A204.1 (cell line): ENCODE measurements at regions not wholly inside any gene's neighbourhood (a gene's known extent, or its start where the extent isn't known, plus 50 kb on each side); places are given as distances from the start of the nearest gene placed in this dataset.

Experiments
- FAIRE-seq: peaks from 2 replicates; lab custom pipeline; 2012; peaks lifted over from hg19 to GRCh38; lab: Jason Lieb, UNC

DNA sequence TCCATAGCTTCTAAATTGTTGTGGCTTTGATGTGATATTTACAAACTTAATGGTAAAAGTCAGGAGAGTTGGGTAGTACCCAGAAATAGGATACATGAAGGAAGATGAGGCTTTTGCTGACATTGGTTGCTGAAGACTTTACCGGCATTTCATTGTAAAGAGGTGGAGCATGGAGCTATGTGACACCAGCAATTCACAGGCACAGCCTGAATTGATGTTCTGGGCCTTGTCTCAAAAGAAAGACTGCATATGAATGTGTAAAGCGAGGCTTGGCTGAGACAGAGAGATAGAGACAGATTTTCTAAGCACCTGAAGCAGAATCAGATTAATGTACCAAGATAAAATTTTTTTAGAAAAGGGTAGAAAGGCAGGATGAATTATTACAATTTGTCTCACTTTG lies 864.9 kb upstream of the ID2 start:
- FAIRE-seq: no peak

DNA sequence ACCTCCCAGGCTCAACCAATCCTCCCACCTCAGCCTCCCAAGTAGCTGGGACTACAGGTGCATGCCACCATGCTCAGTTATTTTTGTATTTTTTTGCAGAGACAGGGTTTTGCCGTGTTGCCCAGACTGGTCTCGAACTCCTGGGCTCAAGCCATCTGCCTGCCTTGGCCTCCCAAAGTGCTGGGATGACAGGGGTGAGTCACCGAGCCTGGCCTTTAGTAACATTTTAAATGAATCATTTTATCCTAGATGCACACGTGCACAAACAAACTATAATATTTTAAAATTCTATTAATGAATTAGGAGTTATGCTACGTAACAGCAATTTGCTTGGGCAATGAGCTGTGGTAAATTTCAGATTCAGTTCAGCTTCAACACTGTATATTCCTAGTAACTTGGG lies 862.5 kb upstream of the ID2 start:
- FAIRE-seq: no peak

- FAIRE-seq: no peak
These were observed 862.0 kb upstream of the ID2 start for GRCh38 chr2:7819850-7820249.

DNA sequence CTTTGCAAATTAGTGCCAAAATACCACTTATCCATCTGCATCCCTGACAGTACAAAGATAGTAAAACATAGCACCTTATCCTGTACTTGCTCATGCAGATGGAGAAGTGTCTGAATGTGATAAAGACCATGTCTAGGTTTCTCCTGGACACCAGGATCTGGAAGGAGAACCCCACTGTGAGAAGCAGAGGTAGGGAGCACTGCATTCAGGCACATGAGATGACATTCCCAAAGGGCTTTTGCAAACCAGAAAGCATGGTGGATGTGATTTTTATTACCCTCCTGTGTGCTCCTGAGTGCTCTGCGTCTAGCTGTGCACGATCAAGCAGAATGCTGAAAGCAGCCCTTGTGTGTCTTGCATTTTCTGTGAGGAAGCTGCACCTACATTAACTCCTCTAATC lies 857.6 kb upstream of the ID2 start:
- no peak for FAIRE-seq

DNA sequence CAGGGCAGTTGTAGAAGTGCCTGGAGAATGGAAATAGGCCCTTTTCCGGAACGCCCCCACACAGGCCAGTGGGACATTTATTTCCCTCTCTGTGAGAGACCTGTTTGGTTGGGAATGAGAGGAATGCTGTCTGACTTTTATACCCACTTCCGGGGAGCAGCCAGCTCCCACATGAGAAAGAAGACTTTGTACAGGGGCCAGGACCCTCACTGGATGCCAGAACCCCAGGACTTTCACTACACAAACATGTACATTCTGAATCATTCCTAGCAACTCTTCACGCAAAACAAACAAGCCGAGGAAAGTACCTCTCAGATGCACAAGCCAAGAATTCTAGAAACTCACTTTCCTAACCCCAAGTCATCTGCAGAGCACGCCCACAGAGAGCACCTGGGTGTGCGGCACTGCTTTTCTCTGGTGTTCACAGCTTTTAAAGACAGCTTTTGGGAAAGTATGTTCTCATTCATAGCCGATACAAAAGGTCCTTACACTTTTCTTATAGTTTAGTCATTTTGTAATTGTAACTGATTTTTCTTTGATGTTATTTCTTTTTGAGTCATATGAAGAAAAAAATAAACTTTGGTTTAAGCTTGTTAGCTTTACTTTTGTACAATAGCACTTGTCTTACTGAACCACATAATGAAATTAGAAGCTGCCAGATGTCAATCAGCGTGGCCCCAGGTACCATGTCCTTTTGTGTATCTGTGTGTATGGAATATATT lies 856.1 kb upstream of the ID2 start:
- no peak for FAIRE-seq

DNA sequence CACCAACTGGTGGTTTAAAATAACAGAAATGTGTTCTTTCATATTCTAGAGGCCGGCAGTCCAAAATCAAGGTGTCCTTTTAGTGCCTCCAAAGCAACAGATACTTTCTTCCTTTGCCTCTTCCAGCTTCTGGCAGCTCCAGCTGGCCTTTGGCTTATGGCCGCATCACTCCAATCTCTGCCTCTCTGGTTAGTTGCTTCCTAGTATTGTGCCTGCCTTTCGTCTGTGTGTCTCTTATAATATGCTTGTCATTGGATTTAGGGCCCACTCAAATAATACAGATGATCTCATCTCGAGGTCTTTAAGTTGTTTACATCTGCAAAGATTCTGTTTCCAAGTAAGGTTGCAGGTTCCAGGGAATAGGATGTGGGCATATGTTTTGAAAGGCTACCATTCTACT lies 855.2 kb upstream of the ID2 start:
- no peak for FAIRE-seq

DNA sequence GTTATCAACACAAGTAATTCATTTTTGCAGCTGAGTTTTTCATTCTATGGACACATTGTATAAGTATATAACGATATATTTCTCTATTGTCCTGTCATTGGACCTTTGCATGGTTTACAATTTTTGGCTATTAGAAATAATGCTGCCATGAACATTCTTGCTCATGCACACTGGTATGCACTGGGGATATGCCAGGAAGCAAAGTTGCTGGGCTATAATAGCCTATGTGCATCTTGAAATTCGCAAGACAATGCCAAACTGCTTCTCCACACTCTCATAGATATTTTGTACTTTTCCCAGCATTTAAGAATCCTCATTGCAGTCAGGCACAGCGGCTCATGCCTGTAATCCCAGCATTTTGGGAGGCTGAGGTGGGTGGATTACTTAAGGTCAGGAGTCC lies 852.6 kb upstream of the ID2 start:
- FAIRE-seq: no peak

GRCh38 chr2:7830616-7831015 lies 851.2 kb upstream of the ID2 start:
- FAIRE-seq: no peak

DNA sequence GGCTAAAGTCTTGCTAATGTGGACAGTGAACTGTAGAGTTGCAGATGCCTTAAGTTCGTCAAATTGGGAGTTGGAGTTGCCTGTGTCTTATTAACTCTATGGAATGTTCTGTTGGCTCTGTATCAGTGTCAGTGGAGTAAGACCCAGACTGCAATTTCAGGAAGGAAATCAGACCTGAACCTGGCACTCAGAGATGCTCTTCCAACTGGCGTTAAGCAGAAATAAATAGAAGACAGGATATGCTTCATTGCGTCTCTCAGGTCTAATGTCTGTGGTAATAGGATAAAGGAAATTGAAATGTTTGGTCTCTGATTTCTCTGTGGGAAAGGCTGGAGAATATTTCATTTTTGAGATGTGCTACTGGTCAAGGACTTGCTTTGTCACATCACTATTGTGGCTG lies 846.7 kb upstream of the ID2 start:
- no peak for FAIRE-seq

- no peak for FAIRE-seq
These were observed 845.9 kb upstream of the ID2 start for GRCh38 chr2:7835693-7836680.

- no peak for FAIRE-seq
These were observed 844.6 kb upstream of the ID2 start for GRCh38 chr2:7837237-7837760.

DNA sequence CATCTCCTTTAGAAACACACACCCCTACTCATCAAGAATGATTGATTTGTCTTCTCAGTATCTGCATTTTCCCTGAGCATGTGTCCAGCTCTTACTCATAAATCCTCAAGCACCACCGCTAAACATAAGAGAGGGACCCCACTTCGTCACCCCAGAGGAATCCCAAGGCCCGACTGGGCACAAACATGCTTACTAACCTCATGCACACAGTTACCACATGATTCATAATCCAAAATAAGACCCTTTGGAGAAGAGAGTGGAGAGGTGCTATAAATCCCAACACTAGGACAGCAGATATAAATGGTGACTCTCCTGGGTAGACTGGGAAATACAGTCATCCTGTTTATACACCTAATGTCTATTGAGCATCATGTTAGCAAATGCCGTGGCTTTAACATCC lies 843.2 kb upstream of the ID2 start:
- no peak for FAIRE-seq

DNA sequence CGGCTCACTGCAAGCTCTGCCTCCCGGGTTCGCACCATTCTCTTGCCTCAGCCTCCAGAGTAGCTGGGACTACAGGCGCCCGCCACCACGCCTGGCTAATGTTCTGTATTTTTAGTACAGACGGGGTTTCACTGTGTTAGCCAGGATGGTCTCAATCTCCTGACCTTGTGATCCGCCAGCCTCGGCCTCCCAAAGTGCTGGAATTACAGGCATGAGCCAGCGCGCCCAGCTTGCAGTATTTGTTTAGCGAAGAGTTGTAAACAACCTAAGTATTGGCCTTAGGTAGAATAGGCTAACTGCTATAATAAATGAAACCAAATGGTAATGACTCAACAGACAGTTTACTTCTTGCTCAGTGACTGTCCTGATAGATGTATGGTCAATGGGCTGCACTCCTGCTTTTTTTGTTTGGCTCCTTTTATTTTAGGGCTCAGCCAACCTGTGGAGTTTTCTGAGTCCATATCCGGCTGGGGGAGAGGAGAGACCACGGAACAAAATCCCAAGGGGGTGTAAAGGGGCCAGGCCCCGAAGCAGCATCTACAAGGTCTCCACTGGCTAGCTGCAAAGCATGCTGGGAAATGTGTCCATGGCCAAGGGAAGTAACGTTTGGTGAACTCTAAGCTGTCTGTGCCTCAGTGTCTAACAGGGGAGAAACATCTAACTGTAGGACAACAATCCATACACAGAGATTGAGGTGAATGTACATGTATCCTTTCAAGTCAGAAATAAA lies 841.0 kb upstream of the ID2 start:
- no peak for FAIRE-seq

DNA sequence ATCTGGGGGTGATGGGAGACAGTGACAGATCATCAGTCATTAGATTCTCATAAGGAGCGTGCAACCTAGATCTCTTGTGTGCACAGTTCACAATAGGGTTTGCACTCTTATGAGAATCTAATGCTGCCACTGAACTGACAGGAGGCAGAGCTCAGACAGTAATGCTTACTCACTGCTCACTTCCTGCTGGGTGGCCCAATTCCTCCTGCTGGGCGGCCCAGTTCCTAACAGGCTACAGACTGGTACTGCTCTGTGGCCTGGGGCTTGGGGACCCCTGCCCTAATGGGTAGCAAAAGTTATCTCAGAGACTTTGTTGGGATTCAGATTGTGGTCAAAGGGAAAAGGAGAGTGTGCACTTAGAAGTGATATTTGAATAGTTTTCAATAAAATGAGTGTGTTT lies 840.1 kb upstream of the ID2 start:
- FAIRE-seq: no peak

DNA sequence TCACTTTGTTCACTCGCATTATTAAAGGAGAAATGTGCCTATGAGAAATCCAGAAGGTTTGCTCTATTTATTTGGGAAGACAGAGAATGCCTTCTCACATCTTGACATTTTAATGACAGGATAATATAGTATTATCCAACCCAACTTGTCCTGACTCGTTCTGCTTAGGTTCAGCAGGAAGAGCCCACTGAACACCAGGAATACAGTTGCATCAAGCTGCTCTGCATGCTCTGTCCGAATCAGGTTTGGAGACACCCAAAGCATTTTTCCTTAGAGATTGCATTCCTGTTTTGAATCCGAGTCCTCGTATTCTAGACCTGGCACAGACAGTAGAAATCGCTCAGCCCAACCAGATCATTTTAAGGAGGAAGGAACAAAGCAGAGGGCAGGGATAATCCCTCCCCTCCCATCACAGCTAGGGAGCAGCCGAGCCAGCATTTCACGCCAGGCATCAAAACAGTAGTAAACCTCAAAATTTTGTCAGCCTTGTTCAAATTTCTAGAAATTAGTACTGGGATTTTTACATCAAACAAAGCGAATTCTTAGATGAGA lies 837.4 kb upstream of the ID2 start:
- no peak for FAIRE-seq

- no peak for FAIRE-seq
These were observed 836.5 kb upstream of the ID2 start for GRCh38 chr2:7845332-7845731.

GRCh38 chr2:7846607-7847006 lies 835.2 kb upstream of the ID2 start:
- no peak for FAIRE-seq

GRCh38 chr2:7847321-7847720 lies 834.5 kb upstream of the ID2 start:
- FAIRE-seq: no peak

DNA sequence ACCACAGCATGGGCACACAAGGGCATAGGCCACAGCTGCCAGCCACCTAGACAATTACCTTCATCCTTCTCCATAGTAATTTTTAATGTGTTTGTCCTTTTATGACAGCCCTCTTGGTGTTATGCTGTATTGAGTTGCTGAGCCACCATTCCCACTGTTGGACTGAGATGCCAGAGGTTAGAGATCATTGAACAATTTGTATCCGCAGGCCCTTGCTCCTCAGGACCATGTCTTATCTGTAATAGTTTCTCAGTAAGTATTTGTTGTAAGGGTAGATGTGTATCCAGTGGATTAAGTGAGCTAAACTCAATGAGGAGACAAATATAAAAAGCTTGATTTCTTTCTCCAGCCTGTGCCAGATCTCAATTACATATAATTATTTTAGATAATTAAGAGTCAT lies 832.8 kb upstream of the ID2 start:
- FAIRE-seq: no peak

DNA sequence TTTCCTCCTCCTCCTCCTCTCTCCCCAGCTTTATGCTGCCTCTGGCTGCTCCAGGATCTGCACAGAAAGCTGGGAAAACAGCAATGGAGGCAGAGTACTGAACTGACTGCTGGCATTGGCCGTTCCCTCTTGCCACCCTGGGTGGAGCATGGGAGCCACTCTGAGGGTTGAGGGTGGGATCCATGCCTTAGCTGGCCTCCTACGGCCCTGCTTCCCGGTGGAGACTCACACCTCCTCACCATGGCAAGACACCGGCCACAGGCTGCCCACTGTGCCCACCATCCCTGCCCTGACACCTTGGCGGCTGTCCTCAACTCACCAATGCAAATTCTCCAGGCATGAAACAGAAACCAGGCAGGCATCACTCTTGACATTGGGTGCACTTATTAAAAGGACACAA lies 832.3 kb upstream of the ID2 start:
- FAIRE-seq: no peak

DNA sequence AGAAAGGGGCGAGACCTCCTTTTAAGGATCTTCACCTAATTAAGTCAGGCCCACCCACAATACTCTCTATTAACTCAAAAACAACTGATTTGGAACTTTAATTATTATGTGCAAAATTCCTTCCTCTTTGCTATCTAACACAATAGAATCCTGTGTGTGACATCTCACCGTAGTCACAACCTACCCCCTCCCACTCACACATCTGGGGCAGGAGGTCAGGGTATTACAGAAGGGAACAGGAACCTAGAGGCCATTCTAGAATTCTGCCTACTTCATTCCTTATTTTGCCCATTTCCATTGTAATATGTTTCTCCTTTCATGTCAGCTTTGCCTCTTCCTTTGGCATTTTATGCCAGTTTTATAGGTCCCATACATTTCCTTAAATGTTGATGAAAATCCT lies 829.3 kb upstream of the ID2 start:
- FAIRE-seq: no peak

DNA sequence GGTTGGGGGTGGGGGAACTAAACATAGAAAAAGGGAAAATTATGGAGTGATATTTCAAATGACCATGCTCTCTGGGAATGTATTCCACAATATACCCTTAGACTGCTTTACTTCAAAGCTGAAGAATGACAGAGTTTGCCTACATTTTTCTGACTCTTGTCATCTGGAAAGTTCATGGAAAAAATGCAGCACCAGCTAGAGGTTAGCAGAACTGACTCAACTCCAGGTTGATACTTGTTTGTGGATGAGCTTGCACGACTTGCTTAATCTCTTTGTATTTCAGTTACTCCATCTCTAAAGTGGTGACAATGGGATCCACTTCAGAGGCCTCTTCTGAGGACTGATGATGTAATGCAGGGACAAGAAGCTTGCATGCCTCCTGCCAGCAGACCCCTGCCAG lies 824.0 kb upstream of the ID2 start:
- no peak for FAIRE-seq
